HEK293 (cell line): ENCODE measurements at regions not wholly inside any gene's neighbourhood (a gene's known extent, or its start where the extent isn't known, plus 50 kb on each side); places are given as distances from the start of the nearest gene placed in this dataset.

Experiments used
- CTCF ChIA-PET: fragments of 350-600 bp; formaldehyde crosslinking; extraction: SDS; loops from one replicate; lab custom pipeline; 2021; ENCODE audit warnings: antibody characterized with exemption; lab: Yijun Ruan, JAX
- POLR2A ChIA-PET: fragments of 300-600 bp; formaldehyde crosslinking; extraction: SDS; loops from one replicate; lab custom pipeline; 2020; ENCODE audit warnings: antibody characterized with exemption, inconsistent platforms; lab: Yijun Ruan, JAX
- H3K27ac ChIP-seq: fragments of 200-500 bp; sonication (Bioruptor generic); 2 replicates; pipeline ENCODE4 v1.5.1; 2014; ENCODE audit warnings: low read depth, low read length, control low read depth, inconsistent platforms; ENCODE audit errors: extremely low read depth
- H3K36me3 ChIP-seq, 2 experiments: fragments of 200-500 bp in 1 of 2; sonication (Bioruptor generic) in 1 of 2; 1 replicate in 1 of 2; 2 replicates in 1 of 2; pipeline ENCODE4 v1.5.1; 2014 to 2017; ENCODE audit warnings: inconsistent platforms in 2 of 2, low read length in 2 of 2; ENCODE audit not compliant: control insufficient read depth in 2 of 2, insufficient read depth in 1 of 2
- H3K4me1 ChIP-seq: fragments of 200-500 bp; sonication (Bioruptor generic); 2 replicates; pipeline ENCODE4 v1.5.1; 2014; ENCODE audit warnings: mild to moderate bottlenecking, low read length, inconsistent platforms; ENCODE audit not compliant: control insufficient read depth, insufficient read depth
- H3K4me3 ChIP-seq: 2 replicates; pipeline ENCODE4 v1.5.1; 2011; ENCODE audit warnings: low read depth, mild to moderate bottlenecking, control low read depth, low read length, moderate library complexity
- H3K9me3 ChIP-seq: fragments of 200-500 bp; sonication (Bioruptor generic); 2 replicates; pipeline ENCODE4 v1.5.1; 2014; ENCODE audit warnings: low read depth, low read length, inconsistent platforms; ENCODE audit not compliant: control insufficient read depth, insufficient read depth
- SETDB1 ChIP-seq: IDR thresholded peaks from one replicate; pipeline ENCODE4 v1.6.1; 2017; ENCODE audit warnings: mild to moderate bottlenecking, low read length, moderate library complexity, mixed read lengths; ENCODE audit not compliant: insufficient read length
- ZEB2 ChIP-seq: fragments of 450-650 bp; formaldehyde crosslinking; IDR thresholded peaks from 2 replicates; pipeline ENCODE4 v1.5.1; 2016; ENCODE audit warnings: missing biosample characterization, missing genetic modification characterization
- ZFP37 ChIP-seq: fragments of 450-650 bp; formaldehyde crosslinking; IDR thresholded peaks from 2 replicates; pipeline ENCODE4 v1.5.1; 2016; ENCODE audit warnings: missing biosample characterization, missing genetic modification characterization
- ZNF112 ChIP-seq: fragments of 450-650 bp; formaldehyde crosslinking; IDR thresholded peaks from 2 replicates; pipeline ENCODE4 v1.5.0; 2017; ENCODE audit warnings: missing biosample characterization, missing genetic modification characterization
- ZNF169 ChIP-seq: fragments of 450-650 bp; formaldehyde crosslinking; IDR thresholded peaks from 2 replicates; pipeline ENCODE4 v1.5.1; 2016; ENCODE audit warnings: missing biosample characterization, missing genetic modification characterization
- ZNF335 ChIP-seq: fragments of 450-650 bp; formaldehyde crosslinking; conservative IDR thresholded peaks from 2 replicates; pipeline ENCODE4 v1.5.1; 2016; ENCODE audit warnings: missing biosample characterization, missing genetic modification characterization
- ZNF341 ChIP-seq: fragments of 450-650 bp; formaldehyde crosslinking; IDR thresholded peaks from 2 replicates; pipeline ENCODE4; 2016; ENCODE audit warnings: low read depth, missing biosample characterization, missing genetic modification characterization
- ZNF350 ChIP-seq: fragments of 450-650 bp; formaldehyde crosslinking; IDR thresholded peaks from 2 replicates; pipeline ENCODE4 v1.5.0; 2017; ENCODE audit warnings: missing biosample characterization, mild to moderate bottlenecking, missing genetic modification characterization
- ZNF473 ChIP-seq: fragments of 450-650 bp; formaldehyde crosslinking; IDR thresholded peaks from 2 replicates; pipeline ENCODE4 v1.5.1; 2017; ENCODE audit warnings: missing biosample characterization, missing genetic modification characterization
- ZNF48 ChIP-seq: fragments of 450-650 bp; formaldehyde crosslinking; IDR thresholded peaks from 2 replicates; pipeline ENCODE4 v1.5.1; 2016; ENCODE audit warnings: missing biosample characterization, missing genetic modification characterization
- ZNF596 ChIP-seq: fragments of 450-650 bp; IDR thresholded peaks from 2 replicates; pipeline ENCODE4 v1.5.0; 2018; ENCODE audit warnings: missing biosample characterization, mild to moderate bottlenecking, missing genetic modification characterization, moderate library complexity
- TF ChIP-seq, protein P1 (sequence below): fragments of 450-650 bp; formaldehyde crosslinking; IDR thresholded peaks from 2 replicates; pipeline ENCODE4 v1.5.1; 2016; ENCODE audit warnings: missing biosample characterization, missing genetic modification characterization
- TF ChIP-seq, protein P2 (sequence below): fragments of 450-650 bp; formaldehyde crosslinking; IDR thresholded peaks from 2 replicates; pipeline ENCODE4 v1.5.1; 2016; ENCODE audit warnings: missing biosample characterization, missing genetic modification characterization
- TF ChIP-seq, protein P3 (sequence below): fragments of 450-650 bp; formaldehyde crosslinking; IDR thresholded peaks from 2 replicates; pipeline ENCODE4; 2016; ENCODE audit warnings: missing biosample characterization, missing genetic modification characterization

DNA sequence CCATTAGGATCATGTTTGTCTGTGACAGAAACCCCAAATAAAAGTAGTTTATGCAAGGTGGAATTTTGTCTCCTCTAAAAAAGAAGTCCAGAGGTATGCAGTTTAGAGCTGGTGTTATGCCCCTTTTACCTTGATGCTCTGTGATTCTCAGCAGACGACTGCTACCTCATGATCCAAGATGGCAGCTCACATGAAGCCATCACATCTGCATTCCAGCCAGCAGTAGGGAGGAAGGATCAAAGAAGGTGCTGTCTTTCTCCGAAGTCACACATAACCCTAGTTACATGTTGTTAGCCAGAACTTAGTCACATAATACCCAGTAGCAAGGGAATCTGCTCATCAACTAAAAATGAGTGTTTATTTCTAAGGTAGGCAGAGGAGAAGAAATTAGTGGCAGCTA is 135.7 kb upstream of the HS3ST2 start:
- no peaks in the 10 kb centered on the region for H3K9me3 ChIP-seq
- POLR2A ChIA-PET = no interaction called here
- CTCF ChIA-PET = interaction anchor here (0.5 kb wide), 1 partner anchor 1130 kb away, joined by 5 read pairs; no protein-coding TSS in a partner anchor
- no peaks in the 10 kb centered on the region for H3K4me1 ChIP-seq
- no peaks in the 10 kb centered on the region for H3K36me3 ChIP-seq
- TF ChIP-seq, protein P1, sequence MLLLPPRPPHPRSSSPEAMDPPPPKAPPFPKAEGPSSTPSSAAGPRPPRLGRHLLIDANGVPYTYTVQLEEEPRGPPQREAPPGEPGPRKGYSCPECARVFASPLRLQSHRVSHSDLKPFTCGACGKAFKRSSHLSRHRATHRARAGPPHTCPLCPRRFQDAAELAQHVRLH = 0 out of 2 replicates have a peak, but pooled peaks have one; percentile 28
- TF ChIP-seq ZNF335 (no peak), ZFP37 (tag by site-specific recombination) (no peak), SETDB1 (peak; percentile 20)
- TF ChIP-seq, protein P2, sequence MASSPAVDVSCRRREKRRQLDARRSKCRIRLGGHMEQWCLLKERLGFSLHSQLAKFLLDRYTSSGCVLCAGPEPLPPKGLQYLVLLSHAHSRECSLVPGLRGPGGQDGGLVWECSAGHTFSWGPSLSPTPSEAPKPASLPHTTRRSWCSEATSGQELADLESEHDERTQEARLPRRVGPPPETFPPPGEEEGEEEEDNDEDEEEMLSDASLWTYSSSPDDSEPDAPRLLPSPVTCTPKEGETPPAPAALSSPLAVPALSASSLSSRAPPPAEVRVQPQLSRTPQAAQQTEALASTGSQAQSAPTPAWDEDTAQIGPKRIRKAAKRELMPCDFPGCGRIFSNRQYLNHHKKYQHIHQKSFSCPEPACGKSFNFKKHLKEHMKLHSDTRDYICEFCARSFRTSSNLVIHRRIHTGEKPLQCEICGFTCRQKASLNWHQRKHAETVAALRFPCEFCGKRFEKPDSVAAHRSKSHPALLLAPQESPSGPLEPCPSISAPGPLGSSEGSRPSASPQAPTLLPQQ (tag by site-specific recombination) = no peak
- H3K27ac ChIP-seq = no peak overlapping the region
- no peak overlapping the region for H3K4me3 ChIP-seq

DNA sequence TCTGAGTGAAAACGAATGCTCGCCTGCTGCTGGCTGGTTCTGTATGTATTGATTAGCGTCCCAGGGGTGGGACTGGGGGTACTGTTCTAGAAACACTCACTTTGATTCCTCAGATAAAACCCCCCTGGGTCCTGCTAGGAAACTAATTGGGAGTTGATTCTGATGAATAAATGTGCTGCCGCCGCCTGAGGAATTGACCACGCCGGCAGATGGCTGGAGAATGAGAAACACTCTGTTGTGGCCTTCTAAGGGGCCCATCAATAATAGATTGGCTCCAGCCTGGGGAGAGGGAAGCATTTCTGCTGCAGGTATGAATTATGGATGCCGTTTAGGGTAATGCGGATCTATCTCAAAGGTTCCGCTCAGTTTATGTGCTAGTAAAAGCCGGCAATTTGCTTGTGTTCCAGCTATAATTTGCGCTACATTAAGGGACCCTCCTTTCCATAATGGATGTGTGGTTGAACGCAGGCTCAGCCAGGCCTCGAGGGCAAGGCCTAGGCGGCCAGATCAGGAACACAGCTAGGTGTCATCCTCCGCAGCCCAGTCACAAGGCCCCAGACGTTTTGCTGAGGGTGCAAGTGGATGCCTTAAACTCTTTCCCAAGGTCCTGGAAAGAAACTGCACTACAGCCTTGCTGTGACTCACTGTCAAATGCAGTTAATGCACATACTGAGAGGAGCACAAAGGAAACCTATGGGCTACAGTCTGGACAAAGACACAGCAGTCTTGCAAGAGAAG is 132.2 kb upstream of the HS3ST2 start:
- ChIA-PET POLR2A (no interaction called here), CTCF (interaction anchor here (0.6 to 2.1 kb wide), 3 partner anchors 26 to 171 kb away, joined by 3 to 9 read pairs (median 5); no protein-coding TSS in a partner anchor)
- H3K4me1 ChIP-seq = no peaks in the 10 kb centered on the region
- H3K9me3 ChIP-seq = no peaks in the 10 kb centered on the region
- no peak overlapping the region for H3K27ac ChIP-seq
- H3K4me3 ChIP-seq = no peak overlapping the region
- H3K36me3 ChIP-seq = no peaks in the 10 kb centered on the region
- TF ChIP-seq ZEB2 (tag by site-specific recombination) (no peak), ZNF350 (no peak), ZNF112 (tag by site-specific recombination) (no peak), ZNF473 (tag by site-specific recombination) (no peak), ZNF596 (tag by site-specific recombination) (no peak), ZNF169 (tag by site-specific recombination) (no peak)
- TF ChIP-seq, protein P1 = no peak
- TF ChIP-seq, protein P3, sequence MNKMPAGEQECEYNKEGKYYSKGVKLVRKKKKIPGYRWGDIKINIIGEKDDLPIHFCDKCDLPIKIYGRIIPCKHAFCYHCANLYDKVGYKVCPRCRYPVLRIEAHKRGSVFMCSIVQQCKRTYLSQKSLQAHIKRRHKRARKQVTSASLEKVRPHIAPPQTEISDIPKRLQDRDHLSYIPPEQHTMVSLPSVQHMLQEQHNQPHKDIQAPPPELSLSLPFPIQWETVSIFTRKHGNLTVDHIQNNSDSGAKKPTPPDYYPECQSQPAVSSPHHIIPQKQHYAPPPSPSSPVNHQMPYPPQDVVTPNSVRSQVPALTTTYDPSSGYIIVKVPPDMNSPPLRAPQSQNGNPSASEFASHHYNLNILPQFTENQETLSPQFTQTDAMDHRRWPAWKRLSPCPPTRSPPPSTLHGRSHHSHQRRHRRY = no peak
- TF ChIP-seq, all 188 proteins: peak for 0

DNA sequence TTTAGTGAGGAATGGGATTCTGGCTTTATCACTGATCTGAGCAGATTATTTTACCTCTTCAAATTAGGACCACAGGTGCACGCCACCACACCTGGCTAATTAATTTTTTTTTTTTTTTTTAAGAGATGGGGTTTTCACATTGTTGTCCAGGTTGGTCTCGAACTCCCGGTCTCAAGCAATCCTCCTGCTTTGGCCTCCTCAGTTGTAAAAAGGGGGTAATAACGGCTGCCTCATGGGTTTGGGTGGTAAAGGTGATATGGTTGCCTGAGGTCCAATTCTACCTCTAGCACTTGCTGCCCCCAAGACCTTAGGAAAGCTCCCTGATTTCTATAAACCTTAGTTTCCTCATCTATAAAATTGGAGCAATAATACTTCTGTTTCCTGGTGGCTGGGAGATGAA is 130.7 kb upstream of the HS3ST2 start:
- ChIA-PET CTCF (interaction anchor here (0.6 to 2.1 kb wide), 6 partner anchors 8 to 1391 kb away, joined by 3 to 9 read pairs (median 4); no protein-coding TSS in a partner anchor), POLR2A (no interaction called here)
- no peaks in the 10 kb centered on the region for H3K4me1 ChIP-seq
- no peak overlapping the region for H3K4me3 ChIP-seq
- no peaks in the 10 kb centered on the region for H3K36me3 ChIP-seq
- TF ChIP-seq ZNF48 (tag by site-specific recombination) (no peak), ZNF341 (tag by site-specific recombination) (no peak)
- no peaks in the 10 kb centered on the region for H3K9me3 ChIP-seq
- no peak overlapping the region for H3K27ac ChIP-seq
